ENCODE measurements at regions not wholly inside any gene's neighbourhood (a gene's known extent, or its start where the extent isn't known, plus 50 kb on each side); places are given as distances from the start of the nearest gene placed in this dataset.

- ATAC-seq: no peak
- no peak overlapping the region for H3K27ac ChIP-seq (ENCODE audit: low read depth, low read length)
- no peak for DNase-seq
- POLR2A ChIA-PET: no interaction called here
- H3K9me3 Mint-ChIP-seq: peaks cover 0 to 19% (median 3%) of the 10 kb centered on the region in 11 donors
- no peaks in the 10 kb centered on the region for H3K27me3 ChIP-seq (ENCODE audit: control insufficient read depth in 2 of 2, insufficient read depth in 2 of 2, low read length in 2 of 2)
- no peaks in the 10 kb centered on the region for H3K36me3 ChIP-seq (ENCODE audit: control insufficient read depth in 2 of 3, insufficient read depth in 3 of 3, low read length in 3 of 3)
- H3K4me1 ChIP-seq (ENCODE audit: control insufficient read depth in 2 of 2, insufficient read depth in 2 of 2, low read length in 2 of 2): no peaks in the 10 kb centered on the region
- no peaks in the 10 kb centered on the region for H3K4me1 Mint-ChIP-seq
- H3K27me3 Mint-ChIP-seq: peaks cover 0 to 5% (median 0%) of the 10 kb centered on the region in 5 donors
- no peak overlapping the region for H3K4me3 ChIP-seq (ENCODE audit: low read length)
- H3K4me3 Mint-ChIP-seq: no peak overlapping the region
- CTCF ChIA-PET: no interaction called here
- H3K36me3 Mint-ChIP-seq: no peaks in the 10 kb centered on the region
- H3K9me3 ChIP-seq (ENCODE audit: control insufficient read depth in 2 of 3, low read length in 3 of 3): no peaks in the 10 kb centered on the region
- no peak overlapping the region for H3K27ac Mint-ChIP-seq
- intact Hi-C loops (cut with micrococcal nuclease): no loop called here
Measured at GRCh38 chr5:4837489-4838058, 302.6 kb upstream of the ADAMTS16 start.

- H3K27me3 Mint-ChIP-seq: no peaks in the 10 kb centered on the region
- H3K27me3 ChIP-seq (ENCODE audit: control insufficient read depth in 2 of 2, insufficient read depth in 2 of 2, low read length in 2 of 2): no peaks in the 10 kb centered on the region
- H3K27ac ChIP-seq (ENCODE audit: low read depth, low read length): no peak overlapping the region
- no peak overlapping the region for H3K27ac Mint-ChIP-seq
- DNase-seq: no peak
- no peaks in the 10 kb centered on the region for H3K4me1 Mint-ChIP-seq
- ATAC-seq: no peak
- H3K36me3 ChIP-seq (ENCODE audit: control insufficient read depth in 2 of 3, insufficient read depth in 3 of 3, low read length in 3 of 3): no peaks in the 10 kb centered on the region
- no peaks in the 10 kb centered on the region for H3K36me3 Mint-ChIP-seq
- H3K9me3 ChIP-seq (ENCODE audit: control insufficient read depth in 2 of 3, low read length in 3 of 3): no peaks in the 10 kb centered on the region
- ChIA-PET CTCF (no interaction called here), POLR2A (no interaction called here)
- no peak overlapping the region for H3K4me3 ChIP-seq (ENCODE audit: low read length)
- H3K4me1 ChIP-seq (ENCODE audit: control insufficient read depth in 2 of 2, insufficient read depth in 2 of 2, low read length in 2 of 2): no peaks in the 10 kb centered on the region
- no peak overlapping the region for H3K4me3 Mint-ChIP-seq
- H3K9me3 Mint-ChIP-seq: peaks cover 4 to 32% (median 11%) of the 10 kb centered on the region in 11 donors
- intact Hi-C loops (cut with micrococcal nuclease): no loop called here
Measured at GRCh38 chr5:4845221-4845620, 294.9 kb upstream of the ADAMTS16 start.

GRCh38 chr5:4847766-4848165 lies 292.4 kb upstream of the ADAMTS16 start:
- CTCF ChIA-PET: no interaction called here
- no peak overlapping the region for H3K27ac ChIP-seq (ENCODE audit: low read depth, low read length)

GRCh38 chr5:4855036-4855435 lies 285.1 kb upstream of the ADAMTS16 start:
- Histone ChIP-seq H3K27ac (ENCODE audit: low read depth, low read length) (no peak overlapping the region), H3K36me3 (ENCODE audit: control insufficient read depth in 2 of 3, insufficient read depth in 3 of 3, low read length in 3 of 3) (no peaks in the 10 kb centered on the region), H3K27me3 (ENCODE audit: control insufficient read depth in 2 of 2, insufficient read depth in 2 of 2, low read length in 2 of 2) (no peaks in the 10 kb centered on the region), H3K4me1 (ENCODE audit: control insufficient read depth in 2 of 2, insufficient read depth in 2 of 2, low read length in 2 of 2) (no peaks in the 10 kb centered on the region), H3K4me3 (ENCODE audit: low read length) (no peak overlapping the region), H3K9me3 (ENCODE audit: control insufficient read depth in 2 of 3, low read length in 3 of 3) (no peaks in the 10 kb centered on the region)
- no peak for DNase-seq
- no peak overlapping the region for H3K4me3 Mint-ChIP-seq
- CTCF ChIA-PET: no interaction called here
- H3K27me3 Mint-ChIP-seq: peaks cover 0 to 12% (median 0%) of the 10 kb centered on the region in 5 donors
- no peaks in the 10 kb centered on the region for H3K4me1 Mint-ChIP-seq
- H3K36me3 Mint-ChIP-seq: no peaks in the 10 kb centered on the region
- intact Hi-C loops (cut with micrococcal nuclease): no loop called here
- H3K9me3 Mint-ChIP-seq: peaks cover 0 to 15% (median 3%) of the 10 kb centered on the region in 11 donors
- H3K27ac Mint-ChIP-seq: no peak overlapping the region
- POLR2A ChIA-PET: no interaction called here
- no peak for ATAC-seq

More at GRCh38 chr5:4847766-4848165, 292.4 kb upstream of the ADAMTS16 start:
- intact Hi-C loops (cut with micrococcal nuclease): no loop called here
- H3K4me1 ChIP-seq (ENCODE audit: control insufficient read depth in 2 of 2, insufficient read depth in 2 of 2, low read length in 2 of 2): no peaks in the 10 kb centered on the region
- H3K27me3 ChIP-seq (ENCODE audit: control insufficient read depth in 2 of 2, insufficient read depth in 2 of 2, low read length in 2 of 2): no peaks in the 10 kb centered on the region
- Mint-ChIP-seq H3K27me3 (no peaks in the 10 kb centered on the region), H3K27ac (no peak overlapping the region), H3K4me3 (no peak overlapping the region), H3K4me1 (no peaks in the 10 kb centered on the region), H3K9me3 (peaks cover 2 to 26% (median 9%) of the 10 kb centered on the region in 11 donors), H3K36me3 (no peaks in the 10 kb centered on the region)
- H3K4me3 ChIP-seq (ENCODE audit: low read length): no peak overlapping the region
- no peak for ATAC-seq
- H3K9me3 ChIP-seq (ENCODE audit: control insufficient read depth in 2 of 3, low read length in 3 of 3): no peaks in the 10 kb centered on the region
- no peak for DNase-seq
- POLR2A ChIA-PET: no interaction called here
- H3K36me3 ChIP-seq (ENCODE audit: control insufficient read depth in 2 of 3, insufficient read depth in 3 of 3, low read length in 3 of 3): no peaks in the 10 kb centered on the region

GRCh38 chr5:4855880-4856279 lies 284.2 kb upstream of the ADAMTS16 start:
- Histone ChIP-seq H3K36me3 (ENCODE audit: control insufficient read depth in 2 of 3, insufficient read depth in 3 of 3, low read length in 3 of 3) (no peaks in the 10 kb centered on the region), H3K4me1 (ENCODE audit: control insufficient read depth in 2 of 2, insufficient read depth in 2 of 2, low read length in 2 of 2) (no peaks in the 10 kb centered on the region), H3K9me3 (ENCODE audit: control insufficient read depth in 2 of 3, low read length in 3 of 3) (no peaks in the 10 kb centered on the region), H3K4me3 (ENCODE audit: low read length) (no peak overlapping the region), H3K27ac (ENCODE audit: low read depth, low read length) (no peak overlapping the region), H3K27me3 (ENCODE audit: control insufficient read depth in 2 of 2, insufficient read depth in 2 of 2, low read length in 2 of 2) (no peaks in the 10 kb centered on the region)
- ATAC-seq: no peak
- no peak for DNase-seq
- H3K9me3 Mint-ChIP-seq: peaks cover 0 to 12% (median 3%) of the 10 kb centered on the region in 11 donors
- H3K27ac Mint-ChIP-seq: no peak overlapping the region
- intact Hi-C loops (cut with micrococcal nuclease): no loop called here
- ChIA-PET CTCF (no interaction called here), POLR2A (no interaction called here)
- H3K27me3 Mint-ChIP-seq: peaks cover 0 to 12% (median 0%) of the 10 kb centered on the region in 5 donors
- no peak overlapping the region for H3K4me3 Mint-ChIP-seq
- no peaks in the 10 kb centered on the region for H3K4me1 Mint-ChIP-seq
- no peaks in the 10 kb centered on the region for H3K36me3 Mint-ChIP-seq

- no peak overlapping the region for H3K4me3 ChIP-seq (ENCODE audit: low read length)
- peaks cover 0 to 12% (median 0%) of the 10 kb centered on the region in 5 donors for H3K27me3 Mint-ChIP-seq
- no peaks in the 10 kb centered on the region for H3K36me3 ChIP-seq (ENCODE audit: control insufficient read depth in 2 of 3, insufficient read depth in 3 of 3, low read length in 3 of 3)
- no peaks in the 10 kb centered on the region for H3K27me3 ChIP-seq (ENCODE audit: control insufficient read depth in 2 of 2, insufficient read depth in 2 of 2, low read length in 2 of 2)
- no peak overlapping the region for H3K4me3 Mint-ChIP-seq
- no peak for ATAC-seq
- no peaks in the 10 kb centered on the region for H3K4me1 ChIP-seq (ENCODE audit: control insufficient read depth in 2 of 2, insufficient read depth in 2 of 2, low read length in 2 of 2)
- no peak for DNase-seq
- H3K9me3 Mint-ChIP-seq: peaks cover 0 to 10% (median 0%) of the 10 kb centered on the region in 11 donors
- H3K4me1 Mint-ChIP-seq: no peaks in the 10 kb centered on the region
- intact Hi-C loops (cut with micrococcal nuclease): no loop called here
- POLR2A ChIA-PET: no interaction called here
- H3K27ac Mint-ChIP-seq: no peak overlapping the region
- CTCF ChIA-PET: no interaction called here
- no peak overlapping the region for H3K27ac ChIP-seq (ENCODE audit: low read depth, low read length)
- no peaks in the 10 kb centered on the region for H3K9me3 ChIP-seq (ENCODE audit: control insufficient read depth in 2 of 3, low read length in 3 of 3)
- H3K36me3 Mint-ChIP-seq: no peaks in the 10 kb centered on the region
Measured at GRCh38 chr5:4857761-4858160, 282.4 kb upstream of the ADAMTS16 start.

- Mint-ChIP-seq H3K27me3 (peaks cover 0 to 12% (median 0%) of the 10 kb centered on the region in 5 donors), H3K4me3 (no peak overlapping the region), H3K27ac (no peak overlapping the region), H3K36me3 (no peaks in the 10 kb centered on the region), H3K9me3 (peaks cover 0 to 10% (median 1%) of the 10 kb centered on the region in 11 donors), H3K4me1 (no peaks in the 10 kb centered on the region)
- intact Hi-C loops (cut with micrococcal nuclease): no loop called here
- Histone ChIP-seq H3K4me1 (ENCODE audit: control insufficient read depth in 2 of 2, insufficient read depth in 2 of 2, low read length in 2 of 2) (no peaks in the 10 kb centered on the region), H3K4me3 (ENCODE audit: low read length) (no peak overlapping the region), H3K9me3 (ENCODE audit: control insufficient read depth in 2 of 3, low read length in 3 of 3) (no peaks in the 10 kb centered on the region), H3K36me3 (ENCODE audit: control insufficient read depth in 2 of 3, insufficient read depth in 3 of 3, low read length in 3 of 3) (no peaks in the 10 kb centered on the region), H3K27ac (ENCODE audit: low read depth, low read length) (no peak overlapping the region), H3K27me3 (ENCODE audit: control insufficient read depth in 2 of 2, insufficient read depth in 2 of 2, low read length in 2 of 2) (no peaks in the 10 kb centered on the region)
- DNase-seq: no peak
- POLR2A ChIA-PET: no interaction called here
- CTCF ChIA-PET: no interaction called here
- no peak for ATAC-seq
Measured at GRCh38 chr5:4859500-4860235, 280.5 kb upstream of the ADAMTS16 start.
